ENCODE measurements at regions not wholly inside any gene's neighbourhood (a gene's known extent, or its start where the extent isn't known, plus 50 kb on each side); places are given as distances from the start of the nearest gene placed in this dataset.
"Not testable (repeated sequence)": the region's sequence is repeated elsewhere in the genome, so short reads cannot be mapped to it uniquely, and the experiment has no call there.

DNA sequence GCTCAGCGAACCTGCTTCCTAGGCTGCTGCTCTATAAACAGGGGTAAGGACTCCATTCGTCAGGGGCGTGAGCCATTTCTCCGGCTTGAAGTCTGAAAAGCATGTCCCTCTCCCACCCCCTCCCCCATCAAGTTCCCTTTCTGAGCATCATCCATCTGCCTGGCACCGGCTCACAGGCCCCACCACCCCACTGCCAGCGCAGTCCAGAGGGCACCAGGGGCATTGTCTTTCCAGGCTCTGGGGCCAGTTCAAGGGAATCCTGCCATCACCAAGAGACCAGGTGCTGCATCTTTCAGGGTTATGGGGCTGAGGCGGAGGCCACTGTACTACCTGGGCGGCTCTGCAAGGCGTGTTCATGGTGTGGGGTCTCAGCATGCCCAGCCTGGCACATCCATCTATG, 64.7 kb upstream of the EDAR start:
- peaks cover 0 to 10% (median 5%) of the 10 kb centered on the region in 4 donors for H3K4me1 ChIP-seq
- WGBS: 87% methylated on average over 6 of the region's 9 CpGs
- intact Hi-C loops (cut with DNase I): no loop called here
- no peaks in the 10 kb centered on the region for H3K9me3 ChIP-seq
- H3K27me3 ChIP-seq: no peaks in the 10 kb centered on the region
- no peak for TF ChIP-seq EP300 (IDR thresholded peaks at IDR 0.05)
- TF ChIP-seq POLR2A (IDR thresholded peaks at IDR 0.05; ENCODE audit: low read depth): no peak
- TF ChIP-seq CTCF (IDR thresholded peaks at IDR 0.05): no peak
- TF ChIP-seq POLR2AphosphoS5 (IDR thresholded peaks at IDR 0.05): no peak
- H3K4me3 ChIP-seq: no peak overlapping the region
- H3K27ac ChIP-seq (replicated peaks in 1 of 4): no peak overlapping the region
- no peaks in the 10 kb centered on the region for H3K36me3 ChIP-seq
- DNase-seq (ENCODE audit: extremely low spot score): peak; percentile 83

GRCh38 chr2:109052922-109053321, 63.9 kb upstream of the EDAR start:
- no peak for TF ChIP-seq CTCF (IDR thresholded peaks at IDR 0.05)
- TF ChIP-seq POLR2AphosphoS5 (IDR thresholded peaks at IDR 0.05): no peak
- TF ChIP-seq EP300 (IDR thresholded peaks at IDR 0.05): no peak
- TF ChIP-seq POLR2A (IDR thresholded peaks at IDR 0.05; ENCODE audit: low read depth): no peak
- 89% methylated on average over 6 of the region's 6 CpGs for WGBS

GRCh38 chr2:109049022-109049421, 60.0 kb upstream of the EDAR start:
- Histone ChIP-seq H3K27me3 (no peaks in the 10 kb centered on the region), H3K9me3 (no peaks in the 10 kb centered on the region), H3K36me3 (no peaks in the 10 kb centered on the region), H3K4me1 (no peaks in the 10 kb centered on the region), H3K27ac (replicated peaks in 1 of 4) (no peak overlapping the region), H3K4me3 (no peak overlapping the region)
- intact Hi-C loops (cut with DNase I): no loop called here
- WGBS: 94% methylated on average over 6 of the region's 6 CpGs
- no peak for TF ChIP-seq POLR2AphosphoS5 (IDR thresholded peaks at IDR 0.05)
- no peak for TF ChIP-seq CTCF (IDR thresholded peaks at IDR 0.05)
- no peak for TF ChIP-seq POLR2A (IDR thresholded peaks at IDR 0.05; ENCODE audit: low read depth)
- no peak for TF ChIP-seq EP300 (IDR thresholded peaks at IDR 0.05)
- DNase-seq (ENCODE audit: extremely low spot score): no peak

More at GRCh38 chr2:109052922-109053321, 63.9 kb upstream of the EDAR start:
- H3K27ac ChIP-seq (replicated peaks in 1 of 4): no peak overlapping the region
- H3K27me3 ChIP-seq: no peaks in the 10 kb centered on the region
- intact Hi-C loops (cut with DNase I): no loop called here
- DNase-seq (ENCODE audit: extremely low spot score): peak; percentile 89
- no peaks in the 10 kb centered on the region for H3K9me3 ChIP-seq
- peaks cover 0 to 2% (median under 1%) of the 10 kb centered on the region in 4 donors for H3K4me1 ChIP-seq
- no peak overlapping the region for H3K4me3 ChIP-seq
- no peaks in the 10 kb centered on the region for H3K36me3 ChIP-seq

- H3K27me3 ChIP-seq: no peaks in the 10 kb centered on the region
- no peak overlapping the region for H3K4me3 ChIP-seq
- no peaks in the 10 kb centered on the region for H3K4me1 ChIP-seq
- WGBS: 87% methylated on average over 1 of the region's 1 CpG
- TF ChIP-seq CTCF (IDR thresholded peaks at IDR 0.05): no peak
- no peaks in the 10 kb centered on the region for H3K9me3 ChIP-seq
- intact Hi-C loops (cut with DNase I): no loop called here
- DNase-seq (ENCODE audit: extremely low spot score): no peak
- no peak overlapping the region for H3K27ac ChIP-seq (replicated peaks in 1 of 4)
- H3K36me3 ChIP-seq: no peaks in the 10 kb centered on the region
Measured at GRCh38 chr2:109048163-109048562, 59.1 kb upstream of the EDAR start.

DNA sequence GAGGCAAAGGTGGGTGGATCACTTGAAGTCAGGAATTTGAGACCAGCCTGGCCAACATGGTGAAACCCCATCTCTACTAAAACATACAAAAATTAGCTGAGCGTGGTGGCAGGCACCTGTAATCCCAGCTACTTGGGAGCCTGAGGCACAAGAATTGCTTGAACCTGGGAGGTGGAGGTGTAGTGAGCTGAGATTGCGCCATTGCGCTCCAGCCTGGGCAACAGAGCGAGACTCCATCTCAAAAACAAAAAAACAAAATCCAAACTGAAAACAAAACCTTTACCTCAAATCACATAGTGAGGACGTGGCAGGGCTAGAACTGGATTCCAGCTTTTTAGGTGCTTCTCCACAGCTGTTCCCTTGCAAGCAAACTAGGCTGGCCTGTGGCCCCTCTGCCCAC, 58.5 kb upstream of the EDAR start:
- DNase-seq (ENCODE audit: extremely low spot score); H3K27me3 ChIP-seq; H3K4me1 ChIP-seq; H3K27ac ChIP-seq (replicated peaks in 1 of 4); H3K9me3 ChIP-seq; H3K4me3 ChIP-seq; intact Hi-C loops (cut with DNase I); H3K36me3 ChIP-seq: not testable (repeated sequence)
- 92% methylated on average over 5 of the region's 5 CpGs for whole genome bisulfite sequencing
